Activated B cell treated with CpG ODN at 0.5 μM for 24 hours (primary cell): ENCODE measurements at regions not wholly inside any gene's neighbourhood (a gene's known extent, or its start where the extent isn't known, plus 50 kb on each side); places are given as distances from the start of the nearest gene placed in this dataset.

Experiments
- ATAC-seq: fragments of 200-7000 bp; cut with Tn5 transposase; one replicate; pipeline ENCODE4 v1.10.0; 2021; ENCODE audit warnings: low read depth, mild to moderate bottlenecking, moderate library complexity
- CTCF ChIA-PET: fragments of 350-600 bp; sonication (Branson Sonifier 250); formaldehyde crosslinking; loops from one replicate; lab custom pipeline; 2021; ENCODE audit warnings: antibody characterized with exemption; lab: Charles Lee
- POLR2A ChIA-PET: fragments of 350-600 bp; sonication (Branson Sonifier 250); formaldehyde crosslinking; loops from one replicate; lab custom pipeline; 2021; ENCODE audit warnings: antibody characterized with exemption; lab: Charles Lee
- DNase-seq: peaks from one replicate; pipeline ENCODE4 v3.0.0; 2022
- H3K27ac Mint-ChIP-seq: one replicate; pipeline ENCODE4 v1.8.0; 2020; ENCODE audit warnings: mixed read lengths
- H3K27me3 Mint-ChIP-seq: one replicate; pipeline ENCODE4 v1.8.0; 2021; ENCODE audit warnings: mixed read lengths
- H3K36me3 Mint-ChIP-seq: one replicate; pipeline ENCODE4 v1.8.0; 2021; ENCODE audit warnings: low read depth, mixed read lengths
- H3K4me1 Mint-ChIP-seq: one replicate; pipeline ENCODE4 v1.8.0; 2021; ENCODE audit warnings: mixed read lengths
- H3K4me3 Mint-ChIP-seq: one replicate; pipeline ENCODE4 v1.8.0; 2020; ENCODE audit warnings: mild to moderate bottlenecking, mixed read lengths
- H3K9me3 Mint-ChIP-seq: one replicate; pipeline ENCODE4 v1.8.0; 2020; ENCODE audit warnings: mixed read lengths
- intact Hi-C: fragments of 100-400 bp; cut with micrococcal nuclease; formaldehyde crosslinking; loops from one replicate; pipeline ENCODE4 v1.15.1; 2024
- TF ChIP-seq, protein P1 (sequence below): fragments of 200-600 bp; IDR thresholded peaks from one replicate; pipeline ENCODE4 v1.8.0; 2022; ENCODE audit warnings: antibody characterized with exemption, mild to moderate bottlenecking

DNA sequence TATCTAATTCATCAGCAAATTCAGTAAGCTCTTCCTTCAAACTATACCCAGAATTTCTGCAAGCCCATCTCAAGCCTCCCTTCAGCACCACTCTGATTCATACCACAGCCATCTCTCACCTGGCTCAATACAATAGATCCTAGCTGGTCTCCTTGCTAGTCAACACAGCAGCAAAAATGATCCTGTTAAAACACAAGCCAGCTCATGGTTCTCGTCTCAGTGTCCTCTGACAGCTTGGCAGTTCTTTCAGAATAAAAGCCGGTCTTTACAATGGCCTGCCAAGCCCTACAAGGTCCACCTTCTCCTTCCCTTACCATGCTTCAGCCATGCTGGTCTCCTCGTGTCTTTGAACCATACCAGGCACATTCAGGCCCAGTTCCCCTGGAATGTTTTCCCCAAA lies 296.9 kb upstream of the RND3 start:
- H3K4me3 Mint-ChIP-seq = no peak overlapping the region
- no peaks in the 10 kb centered on the region for H3K9me3 Mint-ChIP-seq
- no peaks in the 10 kb centered on the region for H3K36me3 Mint-ChIP-seq
- H3K27me3 Mint-ChIP-seq = no peaks in the 10 kb centered on the region
- ChIA-PET POLR2A (no interaction called here), CTCF (no interaction called here)
- intact Hi-C loops = no loop called here
- DNase-seq (no peak), ATAC-seq (no peak)
- TF ChIP-seq, protein P1, sequence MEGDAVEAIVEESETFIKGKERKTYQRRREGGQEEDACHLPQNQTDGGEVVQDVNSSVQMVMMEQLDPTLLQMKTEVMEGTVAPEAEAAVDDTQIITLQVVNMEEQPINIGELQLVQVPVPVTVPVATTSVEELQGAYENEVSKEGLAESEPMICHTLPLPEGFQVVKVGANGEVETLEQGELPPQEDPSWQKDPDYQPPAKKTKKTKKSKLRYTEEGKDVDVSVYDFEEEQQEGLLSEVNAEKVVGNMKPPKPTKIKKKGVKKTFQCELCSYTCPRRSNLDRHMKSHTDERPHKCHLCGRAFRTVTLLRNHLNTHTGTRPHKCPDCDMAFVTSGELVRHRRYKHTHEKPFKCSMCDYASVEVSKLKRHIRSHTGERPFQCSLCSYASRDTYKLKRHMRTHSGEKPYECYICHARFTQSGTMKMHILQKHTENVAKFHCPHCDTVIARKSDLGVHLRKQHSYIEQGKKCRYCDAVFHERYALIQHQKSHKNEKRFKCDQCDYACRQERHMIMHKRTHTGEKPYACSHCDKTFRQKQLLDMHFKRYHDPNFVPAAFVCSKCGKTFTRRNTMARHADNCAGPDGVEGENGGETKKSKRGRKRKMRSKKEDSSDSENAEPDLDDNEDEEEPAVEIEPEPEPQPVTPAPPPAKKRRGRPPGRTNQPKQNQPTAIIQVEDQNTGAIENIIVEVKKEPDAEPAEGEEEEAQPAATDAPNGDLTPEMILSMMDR = no peak
- H3K27ac Mint-ChIP-seq = no peak overlapping the region
- no peaks in the 10 kb centered on the region for H3K4me1 Mint-ChIP-seq

GRCh38 chr2:150783896-150784295 lies 296.4 kb upstream of the RND3 start:
- TF ChIP-seq, protein P1 = no peak
- ATAC-seq (no peak), DNase-seq (no peak)
- H3K27me3 Mint-ChIP-seq = no peaks in the 10 kb centered on the region
- no peaks in the 10 kb centered on the region for H3K36me3 Mint-ChIP-seq
- no peak overlapping the region for H3K27ac Mint-ChIP-seq
- H3K4me1 Mint-ChIP-seq = no peaks in the 10 kb centered on the region
- no peak overlapping the region for H3K4me3 Mint-ChIP-seq
- intact Hi-C loops = no loop called here
- H3K9me3 Mint-ChIP-seq = no peaks in the 10 kb centered on the region
- ChIA-PET CTCF (no interaction called here), POLR2A (no interaction called here)

- H3K4me3 Mint-ChIP-seq = no peak overlapping the region
- H3K4me1 Mint-ChIP-seq = no peaks in the 10 kb centered on the region
- H3K27ac Mint-ChIP-seq = no peak overlapping the region
- H3K36me3 Mint-ChIP-seq = no peaks in the 10 kb centered on the region
- TF ChIP-seq, protein P1 = no peak
- POLR2A ChIA-PET = no interaction called here
- CTCF ChIA-PET = no interaction called here
- intact Hi-C loops = no loop called here
- H3K27me3 Mint-ChIP-seq = no peaks in the 10 kb centered on the region
- H3K9me3 Mint-ChIP-seq = no peaks in the 10 kb centered on the region
- no peak for ATAC-seq
- DNase-seq = no peak
These were observed 295.5 kb upstream of the RND3 start for GRCh38 chr2:150783015-150783414.

DNA sequence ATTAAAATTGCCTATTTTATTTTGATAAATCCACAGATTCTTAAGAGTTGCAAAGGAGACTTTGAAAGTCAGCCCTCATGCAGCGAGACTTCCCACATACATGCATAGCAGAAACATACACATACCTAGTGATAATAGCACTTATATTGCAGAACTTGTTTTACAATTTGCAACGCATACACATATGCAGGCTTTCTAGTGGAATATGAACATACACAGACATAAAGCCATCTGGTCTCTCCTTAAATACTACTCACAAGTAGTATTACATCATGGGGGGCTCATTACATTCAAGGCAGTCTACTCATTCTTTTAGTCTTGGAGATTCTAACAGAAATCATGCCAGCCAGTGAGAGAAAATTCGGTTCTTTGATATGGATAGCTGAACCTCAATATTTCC lies 295.1 kb upstream of the RND3 start:
- DNase-seq = no peak
- intact Hi-C loops = no loop called here
- no peak for ATAC-seq
- H3K36me3 Mint-ChIP-seq = no peaks in the 10 kb centered on the region
- TF ChIP-seq, protein P1 = no peak
- CTCF ChIA-PET = no interaction called here
- H3K4me1 Mint-ChIP-seq = no peaks in the 10 kb centered on the region
- H3K27ac Mint-ChIP-seq = no peak overlapping the region
- no peaks in the 10 kb centered on the region for H3K9me3 Mint-ChIP-seq
- no peak overlapping the region for H3K4me3 Mint-ChIP-seq
- H3K27me3 Mint-ChIP-seq = no peaks in the 10 kb centered on the region
- POLR2A ChIA-PET = no interaction called here

GRCh38 chr2:150781142-150781541 lies 293.7 kb upstream of the RND3 start:
- TF ChIP-seq, protein P1 = no peak
- no peaks in the 10 kb centered on the region for H3K27me3 Mint-ChIP-seq
- DNase-seq (no peak), ATAC-seq (no peak)
- H3K9me3 Mint-ChIP-seq = no peaks in the 10 kb centered on the region
- no peak overlapping the region for H3K4me3 Mint-ChIP-seq
- ChIA-PET POLR2A (no interaction called here), CTCF (no interaction called here)
- H3K36me3 Mint-ChIP-seq = no peaks in the 10 kb centered on the region
- H3K4me1 Mint-ChIP-seq = no peaks in the 10 kb centered on the region
- no peak overlapping the region for H3K27ac Mint-ChIP-seq
- intact Hi-C loops = no loop called here
